ENCODE measurements at regions not wholly inside any gene's neighbourhood (a gene's known extent, or its start where the extent isn't known, plus 50 kb on each side); places are given as distances from the start of the nearest gene placed in this dataset.
"Not testable (repeated sequence)": the region's sequence is repeated elsewhere in the genome, so short reads cannot be mapped to it uniquely, and the experiment has no call there.

DNA sequence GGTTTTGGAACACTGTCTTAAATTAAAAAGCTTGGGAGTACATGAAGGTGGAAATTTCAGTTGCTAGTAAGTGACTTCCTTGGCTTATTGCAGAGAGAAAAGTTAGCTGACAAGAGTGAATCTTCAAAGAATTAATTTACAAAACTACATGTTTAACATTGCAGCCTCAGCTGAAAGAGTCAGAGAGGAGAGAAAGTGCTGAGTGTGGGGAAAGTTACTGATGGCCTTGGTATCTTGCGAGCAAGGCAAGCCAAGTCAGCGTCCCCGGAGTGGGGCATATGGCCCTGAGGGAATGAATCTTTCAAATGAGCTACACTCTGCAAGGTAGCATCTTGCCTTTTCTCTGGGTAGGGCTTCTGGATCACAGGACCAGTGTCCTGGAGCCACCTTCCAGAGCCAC lies 131.3 kb downstream of the LPIN1 start:
- no peak overlapping the region for H3K27ac ChIP-seq
- no peak overlapping the region for H3K4me3 ChIP-seq

DNA sequence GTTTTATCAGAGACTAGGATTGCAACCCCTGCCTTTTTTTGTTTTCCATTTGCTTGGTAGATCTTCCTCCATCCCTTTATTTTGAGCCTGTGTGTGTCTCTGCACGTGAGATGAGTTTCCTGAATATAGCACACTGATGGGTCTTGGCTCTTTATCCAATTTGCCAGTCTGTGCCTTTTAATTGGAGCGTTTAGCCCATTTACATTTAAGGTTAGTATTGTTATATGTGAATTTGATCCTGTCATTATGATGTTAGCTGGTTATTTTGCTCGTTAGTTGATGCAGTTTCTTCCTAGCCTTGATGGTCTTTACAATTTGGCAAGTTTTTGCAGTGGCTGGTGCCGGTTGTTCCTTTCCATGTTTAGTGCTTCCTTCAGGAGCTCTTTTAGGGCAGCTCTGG lies 138.8 kb downstream of the LPIN1 start:
- H3K27ac ChIP-seq, H3K4me3 ChIP-seq: not testable (repeated sequence)

DNA sequence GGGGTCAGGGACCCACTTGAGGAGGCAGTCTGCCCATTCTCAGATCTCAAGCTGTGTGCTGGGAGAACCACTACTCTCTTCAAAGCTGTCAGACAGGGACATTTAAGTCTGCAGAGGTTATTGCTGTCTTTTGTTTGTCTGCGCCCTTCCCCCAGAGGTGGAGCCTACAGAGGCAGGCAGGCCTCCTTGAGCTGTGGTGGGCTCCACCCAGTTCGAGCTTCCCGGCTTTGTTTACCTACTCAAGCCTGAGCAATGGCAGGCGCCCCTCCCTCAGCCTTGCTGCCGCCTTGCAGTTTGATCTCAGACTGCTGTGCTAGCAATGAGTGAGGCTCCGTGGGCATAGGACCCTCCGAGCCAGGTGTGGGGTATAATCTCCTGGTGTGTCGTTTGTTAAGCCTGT lies 140.5 kb downstream of the LPIN1 start:
- not testable (repeated sequence) for H3K4me3 ChIP-seq

DNA sequence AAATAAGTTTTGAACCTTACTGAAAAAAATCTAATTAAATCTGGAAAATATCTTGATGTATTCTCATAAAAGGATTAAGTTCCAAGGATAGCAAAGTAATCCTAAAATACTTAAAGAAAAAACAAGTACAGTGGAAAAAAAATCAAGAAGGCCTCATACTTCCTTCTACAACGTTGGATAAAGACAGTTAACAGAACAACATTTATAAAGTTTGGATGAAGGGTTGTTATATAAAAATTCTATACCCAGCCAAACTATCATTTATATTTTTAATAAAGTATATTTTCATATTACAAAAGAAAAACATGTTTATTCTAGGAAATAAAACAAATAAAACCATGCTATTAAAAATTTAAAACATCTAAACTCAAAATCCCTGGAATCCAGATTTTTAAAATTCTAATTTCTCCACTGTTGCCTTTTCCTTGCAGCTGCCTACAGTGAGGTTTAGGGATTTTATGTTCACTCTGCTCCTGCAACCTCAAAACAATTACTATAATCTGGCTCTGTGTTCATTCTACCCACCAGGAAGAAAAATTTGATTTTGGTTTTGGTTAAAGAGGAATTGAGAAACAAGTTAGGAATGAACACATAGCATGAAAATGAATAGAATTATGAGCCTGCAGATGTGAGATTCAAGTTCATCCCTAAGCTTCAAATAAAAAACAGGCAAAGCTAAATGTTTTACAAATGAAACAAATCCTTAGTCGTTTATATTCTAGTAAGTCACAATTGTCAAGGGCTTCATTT lies 142.8 kb downstream of the LPIN1 start:
- H3K27ac ChIP-seq: no peak overlapping the region
- H3K4me3 ChIP-seq: no peak overlapping the region

More for the DNA sequence above, 140.5 kb downstream of the LPIN1 start:
- H3K27ac ChIP-seq: not testable (repeated sequence)

DNA sequence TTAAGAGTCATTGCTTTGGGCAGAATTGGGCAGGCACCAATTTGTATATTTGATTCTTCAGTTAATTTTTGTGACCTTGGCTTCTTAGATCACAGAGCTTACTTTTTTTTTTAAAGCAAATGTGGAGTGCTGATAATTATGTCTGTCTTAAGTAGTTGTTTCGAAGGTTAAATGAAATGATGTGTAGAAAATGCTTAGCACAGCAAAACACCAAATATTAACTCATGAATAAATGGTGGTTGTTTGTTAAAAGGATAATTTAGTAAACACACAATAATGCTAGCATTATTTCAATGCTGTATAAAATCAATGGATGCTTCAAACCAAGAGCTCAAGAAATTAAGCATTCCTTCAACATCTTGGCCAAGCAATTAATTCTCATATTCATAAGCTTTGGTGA lies 143.4 kb downstream of the LPIN1 start:
- H3K27ac ChIP-seq: no peak overlapping the region
- no peak overlapping the region for H3K4me3 ChIP-seq

DNA sequence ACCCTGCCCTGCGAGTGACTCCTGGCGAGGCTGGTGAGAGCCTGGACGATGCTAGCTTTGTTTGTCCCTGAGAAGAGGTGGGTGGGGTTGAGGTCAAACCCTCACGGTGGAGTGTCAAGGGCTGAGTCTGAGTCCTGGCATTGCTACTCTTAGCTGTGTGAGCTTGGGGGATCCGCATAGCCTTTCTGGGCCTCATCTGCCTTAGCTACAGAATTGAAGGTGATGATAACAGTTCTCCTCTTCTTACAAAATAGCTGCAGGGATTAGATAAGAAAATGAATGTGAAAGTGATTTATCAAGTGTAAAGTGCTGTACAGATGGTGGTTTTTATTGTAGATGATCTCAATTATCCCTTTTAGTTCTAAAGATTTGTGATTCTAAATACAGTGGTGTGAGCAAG lies 144.6 kb downstream of the LPIN1 start:
- Histone ChIP-seq H3K27ac (no peak overlapping the region), H3K4me3 (no peak overlapping the region)

DNA sequence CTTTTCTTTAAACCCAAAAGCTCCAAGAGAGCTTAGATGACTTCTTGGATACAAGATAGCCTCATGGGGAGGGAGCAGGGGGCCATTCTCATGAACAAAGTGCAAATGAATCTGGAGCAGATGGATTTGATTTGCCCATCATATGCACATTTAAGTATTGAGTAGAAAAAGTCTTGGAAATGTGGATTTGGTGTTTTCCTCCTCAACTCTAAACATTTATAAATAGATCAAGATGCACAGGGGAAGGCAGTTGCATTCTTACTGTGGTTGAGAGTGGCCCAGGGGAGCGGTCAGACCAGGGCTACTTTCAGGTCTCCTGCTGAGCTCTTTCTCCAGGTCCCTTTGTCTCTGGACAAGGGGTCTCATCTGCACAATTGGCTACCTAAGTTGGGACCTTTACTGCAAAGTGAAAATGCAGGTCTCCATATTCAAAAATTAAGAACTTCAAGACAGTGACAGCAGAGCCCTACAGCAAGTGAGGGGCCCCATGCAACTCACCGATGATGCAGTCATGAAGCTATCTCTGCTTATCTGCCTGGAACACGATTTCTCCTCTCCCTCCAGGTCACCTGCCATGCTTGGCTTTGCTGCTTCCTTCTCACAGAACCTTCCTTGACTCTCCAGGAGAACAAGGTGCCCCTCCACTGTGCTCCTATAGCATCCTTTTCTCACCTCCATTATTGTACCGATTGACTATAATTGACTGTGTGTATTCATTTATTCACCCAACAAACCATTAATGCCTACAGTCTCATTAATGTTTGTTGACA lies 145.4 kb downstream of the LPIN1 start:
- Histone ChIP-seq H3K4me3 (no peak overlapping the region), H3K27ac (no peak overlapping the region)

DNA sequence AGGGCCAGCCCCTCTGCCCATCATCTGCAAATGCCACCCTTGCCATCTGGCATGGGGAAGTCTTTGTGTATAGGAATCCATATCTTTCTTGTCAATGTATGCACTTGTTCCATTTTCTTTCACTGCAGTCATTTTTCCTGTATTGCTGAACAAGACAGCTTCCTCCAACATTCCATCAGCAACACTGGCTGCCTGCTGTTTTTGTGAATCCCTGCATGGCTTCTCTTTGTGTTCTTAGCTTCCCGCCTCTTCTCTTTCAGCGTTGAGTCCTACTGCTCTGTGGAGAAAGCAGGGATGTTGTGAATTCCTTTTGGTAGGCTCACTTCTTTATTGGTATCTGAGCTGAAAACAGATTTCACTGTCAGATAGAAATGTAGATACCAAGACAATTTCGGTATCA lies 150.0 kb downstream of the LPIN1 start:
- no peak overlapping the region for H3K27ac ChIP-seq
- H3K4me3 ChIP-seq: no peak overlapping the region

DNA sequence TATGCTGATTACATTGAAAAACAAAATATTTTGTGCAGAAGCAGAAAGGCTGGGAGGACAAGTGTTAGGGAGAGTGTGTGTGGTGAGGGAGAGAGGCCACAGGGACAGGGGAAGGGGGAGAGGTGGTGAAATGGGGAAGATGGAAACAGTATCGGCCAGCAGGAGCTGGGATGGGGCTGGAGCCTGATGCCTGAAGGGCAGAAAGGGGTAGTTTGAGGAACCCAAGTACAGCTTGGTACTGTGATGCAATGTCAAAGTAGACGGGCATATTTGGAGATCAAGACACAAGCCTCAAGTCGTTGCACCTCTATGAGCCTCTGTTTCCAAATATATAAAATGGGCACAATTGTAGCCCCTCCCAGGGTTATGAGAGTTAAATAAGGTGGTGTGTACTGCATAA lies 152.1 kb downstream of the LPIN1 start:
- Histone ChIP-seq H3K27ac (no peak overlapping the region), H3K4me3 (no peak overlapping the region)

DNA sequence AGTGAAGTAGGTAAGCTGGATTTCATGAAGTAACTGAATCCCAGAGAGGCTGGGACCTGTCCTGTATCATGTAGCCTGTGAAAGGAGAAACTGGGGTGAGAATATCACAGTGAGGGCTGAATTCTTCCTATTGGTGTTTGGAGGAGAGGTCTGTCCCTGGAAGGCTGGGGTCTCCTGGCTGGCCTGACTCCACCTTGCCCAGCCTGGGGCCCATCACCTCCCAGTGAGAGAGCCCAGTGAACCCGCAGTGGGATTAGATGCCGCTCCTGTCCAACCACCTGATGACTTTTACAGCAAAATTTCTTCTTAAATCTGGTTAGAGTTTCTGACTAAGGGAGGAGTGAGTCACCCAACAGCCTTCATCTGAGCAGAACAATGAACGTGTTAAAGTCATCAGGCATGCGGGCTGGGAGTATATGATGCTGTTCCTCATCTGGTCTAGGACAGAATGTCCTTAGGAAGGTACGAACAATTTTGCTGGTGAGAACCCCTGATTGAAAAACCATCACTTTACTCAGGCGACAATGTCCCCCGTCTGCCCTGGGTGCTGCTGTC lies 152.9 kb downstream of the LPIN1 start:
- H3K4me3 ChIP-seq: no peak overlapping the region

DNA sequence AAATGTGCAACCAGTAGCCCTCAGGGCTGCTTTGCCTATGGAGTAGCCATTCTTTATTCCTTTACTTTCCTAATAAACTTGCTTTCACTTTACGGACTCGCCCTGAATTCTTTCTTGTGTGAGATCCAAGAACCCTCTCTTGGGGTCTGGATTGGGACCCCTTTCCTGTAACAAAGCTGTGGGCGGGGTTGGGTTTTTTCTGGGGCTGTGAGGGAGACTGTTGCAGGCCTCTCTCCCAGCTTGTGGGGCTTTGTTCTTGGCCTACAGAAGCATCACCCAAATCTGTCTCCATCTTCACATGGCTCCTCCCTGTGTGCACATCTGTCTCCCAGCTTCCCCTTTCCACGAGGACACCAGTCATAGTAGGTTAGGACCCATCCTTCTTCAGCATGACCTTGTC lies 154.5 kb downstream of the LPIN1 start:
- H3K4me3 ChIP-seq, H3K27ac ChIP-seq: not testable (repeated sequence)

More for the DNA sequence above, 152.9 kb downstream of the LPIN1 start:
- no peak overlapping the region for H3K27ac ChIP-seq

DNA sequence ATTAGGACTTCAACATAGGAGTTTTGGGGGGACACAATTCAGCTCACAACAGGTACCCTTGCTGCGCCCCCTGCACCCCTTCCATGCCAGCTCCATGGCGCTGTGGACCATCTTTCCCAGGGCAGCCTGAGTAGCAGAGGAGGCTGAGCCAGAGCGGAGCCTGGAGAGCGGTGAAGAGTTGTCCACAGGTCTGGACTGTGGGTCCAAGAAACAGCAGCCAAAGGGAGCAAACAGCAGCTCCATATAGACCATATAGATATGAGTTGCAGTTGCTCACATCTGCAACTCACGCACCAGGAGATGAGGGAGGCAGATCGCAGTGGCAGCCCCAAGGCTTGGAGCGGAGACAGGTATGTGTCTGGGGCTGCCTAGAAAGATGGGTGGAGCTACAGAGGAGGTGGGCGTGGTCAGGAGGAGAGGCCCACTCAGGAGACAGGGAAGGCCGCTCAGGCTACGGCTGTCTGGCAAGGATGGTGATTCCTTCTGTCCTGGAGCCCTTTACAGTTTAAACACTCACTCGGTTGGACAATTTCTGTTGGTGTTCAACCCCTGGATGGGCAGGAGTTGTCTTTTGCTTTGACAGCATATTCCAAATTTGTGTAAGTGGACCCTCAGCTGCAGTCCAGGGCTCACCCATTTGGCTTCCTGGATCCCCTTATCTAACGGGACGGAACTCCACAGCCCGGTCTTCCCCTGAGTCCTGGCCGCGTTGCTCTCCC lies 155.1 kb downstream of the LPIN1 start:
- H3K4me3 ChIP-seq: no peak overlapping the region
- no peak overlapping the region for H3K27ac ChIP-seq

DNA sequence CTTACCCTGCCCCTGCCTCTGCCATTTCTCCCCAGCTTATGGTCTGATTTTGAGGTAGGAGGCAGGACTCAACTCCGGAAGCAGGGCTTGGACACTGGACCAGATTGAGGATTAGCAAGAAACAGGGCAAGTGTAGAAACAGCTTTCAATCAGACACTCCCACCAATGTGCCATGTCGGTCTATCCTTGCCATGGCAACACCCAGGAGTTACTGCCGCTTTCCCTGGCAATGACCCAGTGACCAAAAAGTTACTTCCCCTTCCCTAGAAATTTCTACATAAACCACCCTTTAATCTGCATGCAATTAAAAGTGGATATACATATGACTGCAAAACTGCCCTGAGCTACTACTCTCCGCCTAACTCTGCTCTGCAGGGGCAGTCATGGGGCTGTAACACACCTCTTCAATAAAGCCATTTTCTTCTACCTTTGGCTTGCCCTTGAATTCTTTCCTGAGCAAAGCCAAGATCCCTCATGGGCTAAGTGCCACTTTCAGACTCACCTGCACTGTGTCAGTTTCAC lies 156.7 kb downstream of the LPIN1 start:
- no peak overlapping the region for H3K27ac ChIP-seq
- H3K4me3 ChIP-seq: no peak overlapping the region

DNA sequence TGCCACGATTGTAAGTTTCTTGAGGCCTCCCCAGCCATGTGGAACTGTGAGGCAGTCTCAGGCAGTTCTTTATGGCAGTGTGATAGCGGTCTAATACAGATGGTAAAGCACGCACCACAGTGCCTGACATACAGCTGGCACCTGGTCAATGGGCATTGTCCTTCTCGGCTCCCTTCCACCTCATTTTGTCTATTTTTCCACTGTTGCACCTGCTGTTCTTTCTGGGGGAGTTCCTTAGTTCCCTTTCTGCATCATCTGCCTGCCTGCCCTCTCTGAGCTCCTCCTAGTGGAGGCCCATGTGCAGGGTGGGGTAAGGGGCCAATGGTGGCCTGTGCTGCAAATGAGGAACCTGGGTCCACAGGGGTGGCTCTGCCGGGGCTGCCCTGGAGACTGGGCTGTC lies 157.6 kb downstream of the LPIN1 start:
- Histone ChIP-seq H3K4me3 (no peak overlapping the region), H3K27ac (no peak overlapping the region)

DNA sequence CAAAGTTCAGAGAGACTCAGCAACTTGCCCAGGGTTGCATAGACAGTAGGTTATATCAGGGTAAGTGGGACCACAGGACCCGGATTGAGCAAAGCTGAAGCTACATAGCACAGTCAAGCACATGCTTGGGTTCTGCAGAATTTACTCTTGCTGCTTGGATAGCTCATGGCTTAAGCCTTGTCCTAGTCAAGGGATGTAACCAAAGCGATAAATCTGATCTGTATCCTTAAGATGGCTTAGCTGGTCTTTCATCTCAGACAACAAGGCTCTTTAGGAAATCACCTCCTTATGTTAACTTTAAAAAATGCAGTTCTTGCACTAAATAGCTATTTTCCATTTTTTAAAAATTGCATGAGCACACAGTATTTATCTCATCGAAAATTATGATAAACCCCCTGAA lies 158.5 kb downstream of the LPIN1 start:
- Histone ChIP-seq H3K4me3 (no peak overlapping the region), H3K27ac (no peak overlapping the region)

DNA sequence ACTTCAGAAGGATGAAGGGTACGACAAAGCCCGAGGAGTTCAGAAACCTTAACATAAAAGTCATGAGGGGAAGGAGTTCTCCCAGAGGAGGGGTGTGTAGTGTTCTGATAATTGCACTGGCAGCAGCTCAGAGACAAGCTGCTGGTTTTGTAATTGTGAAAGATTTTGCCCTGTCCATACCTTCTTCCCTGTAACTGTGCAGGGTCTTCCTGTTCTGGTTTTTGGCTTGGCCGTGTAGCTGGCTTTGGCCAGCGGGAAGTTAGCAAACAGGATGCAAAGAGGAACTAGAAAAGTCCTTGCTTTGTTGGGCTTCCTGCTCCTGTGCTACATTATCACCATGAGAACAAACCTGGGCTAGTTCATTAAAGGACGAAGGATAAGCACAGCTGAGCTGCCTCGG lies 160.8 kb downstream of the LPIN1 start:
- no peak overlapping the region for H3K4me3 ChIP-seq
- H3K27ac ChIP-seq: no peak overlapping the region

DNA sequence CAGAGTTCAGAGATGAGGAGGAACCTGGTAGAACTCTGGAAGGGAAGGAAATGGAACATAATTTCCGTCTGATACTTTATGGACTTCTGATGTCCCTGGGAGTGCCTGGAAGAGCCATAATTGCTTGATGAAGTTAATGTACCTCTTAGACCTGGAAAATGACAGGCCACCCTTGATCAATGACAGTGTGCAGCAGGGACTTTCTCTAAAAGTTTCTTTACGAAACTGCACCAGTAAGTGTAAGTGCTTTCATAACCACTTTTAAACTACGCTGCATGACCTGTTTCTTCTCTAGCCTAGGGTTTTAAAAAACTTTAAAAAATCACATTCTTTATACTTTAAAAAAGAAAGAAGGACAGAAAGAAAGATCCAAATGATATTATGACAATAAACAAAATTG lies 164.5 kb downstream of the LPIN1 start:
- Histone ChIP-seq H3K27ac (no peak overlapping the region), H3K4me3 (no peak overlapping the region)

DNA sequence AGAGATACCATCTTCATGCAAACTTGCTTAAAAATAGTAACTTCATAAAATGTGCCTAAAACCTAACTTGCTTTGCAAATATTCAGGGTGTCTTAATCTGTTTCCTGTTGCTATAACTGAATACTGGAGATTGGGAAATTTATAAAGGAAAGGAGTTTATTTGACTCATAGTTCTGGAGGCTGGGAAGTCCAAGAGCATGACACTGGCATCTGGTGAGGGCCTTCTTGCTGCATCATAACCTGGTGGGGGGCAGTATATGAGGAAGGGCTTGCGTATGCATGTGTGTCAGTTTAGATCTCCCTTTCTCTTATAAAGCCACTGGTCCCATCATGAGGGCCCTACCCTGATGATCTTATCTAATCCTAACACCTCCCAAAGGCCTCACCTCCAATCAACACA lies 166.5 kb downstream of the LPIN1 start:
- H3K27ac ChIP-seq: no peak overlapping the region
- H3K4me3 ChIP-seq: no peak overlapping the region

DNA sequence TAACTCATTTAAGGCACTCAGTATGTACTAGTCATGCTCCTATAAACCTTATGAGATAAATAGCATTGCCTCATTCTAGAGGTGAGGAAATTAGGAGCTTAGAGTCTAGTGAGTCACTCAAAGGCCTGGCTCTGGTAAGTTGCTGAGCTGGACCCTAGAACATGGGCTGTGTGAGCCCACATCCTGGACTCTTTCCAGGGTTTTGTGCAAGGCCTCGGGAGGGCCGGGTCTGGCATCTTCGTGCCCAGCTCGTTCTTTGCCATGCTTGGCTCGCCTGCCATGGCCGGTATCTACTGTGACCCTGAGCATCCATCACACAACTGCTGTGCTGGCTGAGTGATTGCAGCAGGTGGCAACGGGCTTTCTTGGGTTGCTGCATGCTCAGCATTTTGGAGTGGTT lies 168.0 kb downstream of the LPIN1 start:
- Histone ChIP-seq H3K4me3 (no peak overlapping the region), H3K27ac (no peak overlapping the region)

DNA sequence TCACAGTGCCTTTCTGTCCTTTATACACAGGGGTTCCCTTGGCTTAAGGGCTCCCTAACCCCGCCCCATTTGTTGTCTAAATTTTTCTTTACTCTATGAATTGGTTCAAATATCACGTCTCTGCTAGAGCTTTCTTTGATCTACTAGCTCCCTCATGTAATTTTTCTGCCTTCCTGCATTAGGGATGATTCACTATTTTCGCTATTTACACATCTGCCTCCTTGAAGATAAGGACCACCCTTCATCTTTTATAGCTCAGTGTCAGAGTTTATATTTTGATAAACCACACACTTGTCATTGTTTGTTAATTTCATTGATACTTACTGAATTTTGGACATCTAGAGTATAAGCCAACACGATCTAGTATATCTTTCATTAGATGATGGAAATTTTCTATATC lies 169.2 kb downstream of the LPIN1 start:
- H3K4me3 ChIP-seq: no peak overlapping the region

More for the DNA sequence above, 169.2 kb downstream of the LPIN1 start:
- no peak overlapping the region for H3K27ac ChIP-seq

Data from skin epidermis (tissue), 12 donors.